Fibroblast of the aortic adventitia (primary cell): ENCODE measurements at regions not wholly inside any gene's neighbourhood (a gene's known extent, or its start where the extent isn't known, plus 50 kb on each side); places are given as distances from the start of the nearest gene placed in this dataset.

Source experiments
- DNase-seq: peaks from one replicate; pipeline ENCODE4 v3.0.0-alpha.2; 2010; ENCODE audit warnings: low read depth
- H3K4me3 ChIP-seq: 2 replicates; pipeline ENCODE4 v1.5.1; 2011; ENCODE audit warnings: low read depth, mild to moderate bottlenecking, control low read depth, low read length, moderate library complexity
- TF ChIP-seq, protein P1 (sequence below): IDR thresholded peaks from 2 replicates; pipeline ENCODE4 v1.5.1; 2011; ENCODE audit warnings: mild to moderate bottlenecking, low read length, control low read depth, inconsistent platforms; ENCODE audit not compliant: insufficient read depth

DNA sequence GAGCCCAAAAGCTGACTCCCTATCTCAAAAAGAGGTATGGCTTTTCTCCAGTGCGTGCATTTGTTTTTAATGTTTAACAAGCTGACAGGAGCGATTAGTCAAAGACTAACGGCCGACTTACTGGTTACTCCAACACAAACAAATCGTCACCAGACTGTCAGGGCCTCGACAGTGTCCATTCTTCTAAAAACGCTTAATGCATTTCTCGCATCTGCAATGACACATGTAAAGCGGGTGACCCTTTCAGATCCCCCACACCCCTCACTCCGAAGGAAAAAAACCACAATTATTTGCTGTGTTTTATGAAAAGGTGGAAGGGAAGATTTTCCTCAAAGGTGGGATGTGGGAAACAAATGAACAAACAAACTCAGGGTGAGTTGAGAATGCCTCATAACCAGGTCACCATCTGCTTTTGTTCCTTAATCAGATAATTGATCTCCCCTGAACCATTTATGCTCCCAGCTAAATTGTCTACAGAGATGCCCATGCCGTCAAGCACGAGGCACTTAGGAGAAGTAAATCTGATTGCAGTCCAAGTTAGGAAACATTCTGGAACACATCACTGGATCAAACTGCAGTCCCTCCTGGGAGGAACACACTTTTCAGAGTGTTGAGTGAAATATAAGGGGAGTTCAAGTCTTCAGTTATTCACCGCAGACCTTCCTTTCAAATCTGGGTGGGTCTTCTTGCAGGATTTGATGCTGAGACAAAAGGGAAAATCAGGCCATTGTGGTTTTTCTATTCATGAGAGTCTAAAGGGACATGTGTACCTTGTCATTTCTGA lies 340.8 kb downstream of the CMPK2 start:
- DNase-seq = no peak
- H3K4me3 ChIP-seq = no peak overlapping the region
- TF ChIP-seq, protein P1, sequence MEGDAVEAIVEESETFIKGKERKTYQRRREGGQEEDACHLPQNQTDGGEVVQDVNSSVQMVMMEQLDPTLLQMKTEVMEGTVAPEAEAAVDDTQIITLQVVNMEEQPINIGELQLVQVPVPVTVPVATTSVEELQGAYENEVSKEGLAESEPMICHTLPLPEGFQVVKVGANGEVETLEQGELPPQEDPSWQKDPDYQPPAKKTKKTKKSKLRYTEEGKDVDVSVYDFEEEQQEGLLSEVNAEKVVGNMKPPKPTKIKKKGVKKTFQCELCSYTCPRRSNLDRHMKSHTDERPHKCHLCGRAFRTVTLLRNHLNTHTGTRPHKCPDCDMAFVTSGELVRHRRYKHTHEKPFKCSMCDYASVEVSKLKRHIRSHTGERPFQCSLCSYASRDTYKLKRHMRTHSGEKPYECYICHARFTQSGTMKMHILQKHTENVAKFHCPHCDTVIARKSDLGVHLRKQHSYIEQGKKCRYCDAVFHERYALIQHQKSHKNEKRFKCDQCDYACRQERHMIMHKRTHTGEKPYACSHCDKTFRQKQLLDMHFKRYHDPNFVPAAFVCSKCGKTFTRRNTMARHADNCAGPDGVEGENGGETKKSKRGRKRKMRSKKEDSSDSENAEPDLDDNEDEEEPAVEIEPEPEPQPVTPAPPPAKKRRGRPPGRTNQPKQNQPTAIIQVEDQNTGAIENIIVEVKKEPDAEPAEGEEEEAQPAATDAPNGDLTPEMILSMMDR = no peak

DNA sequence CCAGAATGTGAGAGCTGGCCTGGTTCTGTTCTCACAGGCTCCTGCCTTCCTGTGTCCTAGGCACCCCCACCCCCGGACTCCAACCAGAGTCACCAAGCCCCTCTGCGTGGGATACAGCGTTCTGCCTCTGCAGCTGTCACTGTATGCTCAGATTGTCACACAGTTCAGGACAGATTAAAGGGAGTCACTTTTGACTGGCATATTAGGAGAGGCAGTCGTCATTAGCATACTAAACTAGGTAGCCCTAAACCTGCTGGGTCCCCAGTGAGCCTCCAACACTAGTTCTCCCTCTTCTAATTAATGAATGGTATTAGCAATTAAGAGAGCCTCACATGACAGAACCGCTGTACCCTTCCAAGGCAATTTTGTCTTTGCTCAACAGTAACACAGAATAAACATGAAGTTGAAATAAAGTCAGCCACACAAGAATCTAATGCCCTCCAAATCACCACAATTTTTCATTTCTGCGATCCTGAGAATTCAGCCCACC lies 340.2 kb downstream of the CMPK2 start:
- DNase-seq = no peak
- no peak overlapping the region for H3K4me3 ChIP-seq
- TF ChIP-seq, protein P1 = no peak

- TF ChIP-seq, protein P1 = no peak
- H3K4me3 ChIP-seq = no peak overlapping the region
- DNase-seq = no peak
These were observed 339.4 kb downstream of the CMPK2 start for GRCh38 chr2:6526093-6526824.

- no peak for DNase-seq
- no peak overlapping the region for H3K4me3 ChIP-seq
- TF ChIP-seq, protein P1 = no peak
These were observed 334.4 kb downstream of the CMPK2 start for GRCh38 chr2:6531304-6531703.

DNA sequence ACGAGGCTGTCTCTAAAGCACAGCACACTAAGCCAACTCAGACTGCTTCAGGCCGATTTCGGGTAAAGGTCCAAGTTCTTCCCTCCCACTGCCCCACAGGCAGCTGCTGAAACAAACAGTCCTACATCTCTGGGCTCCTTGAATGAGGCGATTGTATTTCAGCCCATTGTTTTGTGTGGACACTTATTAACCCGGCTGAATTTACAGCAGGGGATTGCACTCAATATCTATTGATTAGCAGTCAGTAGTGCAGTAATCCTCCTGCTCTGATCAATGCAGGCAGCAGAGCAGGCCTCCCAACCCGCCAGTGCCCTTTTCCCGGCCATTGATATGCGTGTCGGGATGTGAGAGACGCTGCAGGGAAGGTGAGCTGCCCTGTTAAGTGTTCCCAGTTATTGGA lies 330.1 kb downstream of the CMPK2 start:
- no peak overlapping the region for H3K4me3 ChIP-seq
- TF ChIP-seq, protein P1 = no peak

GRCh38 chr2:6538607-6539006 lies 327.1 kb downstream of the CMPK2 start:
- no peak overlapping the region for H3K4me3 ChIP-seq
- no peak for DNase-seq
- TF ChIP-seq, protein P1 = no peak

More for the DNA sequence above, 330.1 kb downstream of the CMPK2 start:
- no peak for DNase-seq
